ENCODE measurements at regions not wholly inside any gene's neighbourhood (a gene's known extent, or its start where the extent isn't known, plus 50 kb on each side); places are given as distances from the start of the nearest gene placed in this dataset.
"Not testable (repeated sequence)": the region's sequence is repeated elsewhere in the genome, so short reads cannot be mapped to it uniquely, and the experiment has no call there.

DNA sequence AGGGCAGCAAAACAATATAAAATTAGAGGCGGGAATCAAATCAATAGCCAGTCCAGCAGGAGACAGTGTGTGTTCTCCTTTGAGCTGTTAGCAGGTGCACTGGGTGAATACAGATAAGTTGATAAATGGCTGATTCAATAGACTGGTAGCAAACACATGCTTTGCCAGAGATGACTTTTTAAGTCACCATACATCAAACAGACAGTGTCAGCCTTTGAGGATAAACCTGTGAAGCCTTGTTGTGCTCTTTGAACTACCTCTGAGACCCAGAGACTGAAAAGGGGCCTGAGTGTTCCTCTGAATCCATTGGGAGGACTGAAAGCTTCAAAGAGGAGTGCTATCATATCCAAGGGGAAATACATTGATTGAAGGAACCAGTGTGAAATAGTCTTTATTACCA is 301.9 kb downstream of the RASEF start:
- no peak for DNase-seq

DNA sequence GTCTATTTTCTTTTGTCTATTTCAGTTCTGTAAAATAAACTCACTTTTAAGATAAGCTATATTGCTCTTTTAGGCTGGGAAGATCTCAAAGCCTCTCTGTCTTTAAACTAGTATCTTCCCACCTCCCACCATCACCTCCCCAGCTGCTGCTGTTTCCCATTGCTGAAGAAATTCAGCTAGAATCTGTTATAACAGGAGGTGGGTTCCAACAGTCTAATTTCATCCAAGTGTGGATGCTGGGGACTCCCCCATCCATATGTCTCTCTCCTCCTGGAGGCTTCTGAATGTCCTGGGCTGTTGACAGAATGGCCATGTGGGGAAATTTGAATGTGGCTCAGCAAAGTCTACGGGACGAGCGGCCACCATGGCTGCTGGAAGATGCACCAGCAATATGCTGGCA is 301.0 kb downstream of the RASEF start:
- no peak for DNase-seq

DNA sequence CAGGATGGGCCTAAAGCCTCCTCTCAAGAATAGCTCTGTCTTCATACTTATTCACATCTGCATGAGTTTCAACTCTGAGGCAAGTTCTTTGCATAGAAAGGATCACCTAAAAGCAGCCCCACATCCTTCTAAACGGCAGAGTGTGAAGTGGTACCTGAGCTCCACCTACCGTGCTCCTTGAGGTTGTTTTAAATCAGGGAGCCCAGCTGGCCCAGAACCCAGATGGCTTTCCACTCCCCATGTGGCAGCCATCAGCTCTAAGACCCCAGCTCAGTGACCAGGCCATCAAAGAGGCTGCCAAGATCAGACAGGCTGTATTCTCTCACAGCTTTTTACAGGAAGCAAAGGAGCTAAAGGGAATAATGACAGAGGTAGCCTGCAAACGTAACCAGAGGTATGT is 299.3 kb downstream of the RASEF start:
- DNase-seq: no peak

- no peak for DNase-seq
These were observed 298.8 kb downstream of the RASEF start for GRCh38 chr9:82764061-82764668.

DNA sequence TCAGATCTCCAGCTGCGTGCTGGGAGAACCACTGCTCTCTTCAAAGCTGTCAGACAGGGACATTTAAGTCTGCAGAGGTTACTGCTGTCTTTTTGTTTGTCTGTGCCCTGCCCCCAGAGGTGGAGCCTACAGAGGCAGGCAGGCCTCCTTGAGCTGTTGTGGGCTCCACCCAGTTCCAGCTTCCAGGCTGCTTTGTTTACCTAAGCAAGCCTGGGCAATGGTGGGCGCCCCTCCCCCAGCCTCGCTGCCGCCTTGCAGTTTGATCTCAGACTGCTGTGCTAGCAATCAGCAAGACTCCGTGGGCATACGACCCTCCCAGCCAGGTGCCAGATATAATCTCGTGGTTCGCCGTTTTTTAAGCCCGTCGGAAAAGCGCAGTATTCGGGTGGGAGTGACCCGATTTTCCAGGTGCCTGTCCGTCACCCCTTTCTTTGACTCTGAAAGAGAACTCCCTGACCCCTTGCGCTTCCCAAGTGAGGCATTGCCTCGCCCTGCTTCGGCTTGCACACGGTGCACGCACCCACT is 288.2 kb downstream of the RASEF start:
- not testable (repeated sequence) for DNase-seq

DNA sequence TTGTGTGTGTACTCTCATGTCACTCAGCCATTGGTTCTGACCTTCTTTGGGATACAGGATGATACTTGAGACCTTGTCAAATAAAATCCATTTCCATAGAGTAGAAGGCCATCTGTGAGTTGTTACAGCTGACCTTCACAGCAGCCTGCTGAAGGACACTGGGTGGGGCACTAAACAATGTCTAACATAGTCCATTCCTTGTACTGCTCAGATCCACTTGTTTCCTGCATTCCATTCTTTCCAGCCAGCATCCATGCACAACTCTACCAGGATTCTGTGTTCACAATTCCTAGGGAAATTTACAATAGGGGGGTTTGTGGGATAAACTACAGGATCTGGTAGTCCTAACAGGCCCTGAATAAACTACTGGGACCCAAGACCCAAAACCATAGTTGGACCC is 286.4 kb downstream of the RASEF start:
- DNase-seq: no peak

GRCh38 chr9:82777366-82777765 is 285.6 kb downstream of the RASEF start:
- DNase-seq: no peak

DNA sequence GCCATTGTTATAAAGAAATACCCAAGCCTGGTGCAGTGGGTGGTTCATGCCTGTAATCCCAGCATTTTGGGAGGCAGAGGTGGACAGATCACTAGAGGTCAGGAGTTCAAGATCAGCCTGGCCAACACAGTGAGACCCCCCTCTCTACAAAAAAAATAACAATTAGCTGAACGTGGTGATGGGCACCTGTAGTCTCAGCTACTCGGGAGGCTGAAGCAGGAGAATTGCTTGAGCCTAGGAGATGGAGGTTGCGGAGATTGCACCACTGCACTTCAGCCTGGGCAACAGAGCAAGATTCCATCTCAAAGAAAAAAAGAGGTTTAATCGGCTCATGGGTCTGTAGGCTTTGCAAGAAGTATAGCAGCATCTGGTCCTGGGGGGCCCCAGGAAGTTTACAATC is 284.0 kb downstream of the RASEF start:
- not testable (repeated sequence) for DNase-seq

- no peak for DNase-seq
These were observed 282.9 kb downstream of the RASEF start for GRCh38 chr9:82780017-82780416.

DNA sequence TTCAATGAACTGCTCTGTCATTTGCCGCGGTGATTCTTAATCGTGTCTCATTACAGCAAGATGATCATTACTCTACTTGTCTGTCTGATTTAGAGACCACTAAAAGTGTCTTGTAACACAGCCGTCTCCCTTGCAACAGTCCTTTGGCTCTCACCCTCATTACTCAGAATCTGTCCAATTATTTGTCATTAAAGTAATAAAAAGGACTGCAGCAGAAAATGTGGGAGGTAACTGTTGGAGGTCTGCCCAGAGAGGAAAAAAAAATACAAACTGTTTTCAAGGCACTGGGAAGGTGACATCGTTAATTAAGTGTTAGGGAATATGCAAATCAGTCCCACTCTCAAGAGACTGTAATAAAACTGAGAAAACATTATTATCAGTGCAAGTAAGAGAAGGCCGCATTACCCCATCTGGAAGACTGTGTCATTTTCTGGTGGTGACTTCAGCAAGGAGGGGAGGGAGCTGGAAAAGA is 281.0 kb downstream of the RASEF start:
- DNase-seq: no peak

DNA sequence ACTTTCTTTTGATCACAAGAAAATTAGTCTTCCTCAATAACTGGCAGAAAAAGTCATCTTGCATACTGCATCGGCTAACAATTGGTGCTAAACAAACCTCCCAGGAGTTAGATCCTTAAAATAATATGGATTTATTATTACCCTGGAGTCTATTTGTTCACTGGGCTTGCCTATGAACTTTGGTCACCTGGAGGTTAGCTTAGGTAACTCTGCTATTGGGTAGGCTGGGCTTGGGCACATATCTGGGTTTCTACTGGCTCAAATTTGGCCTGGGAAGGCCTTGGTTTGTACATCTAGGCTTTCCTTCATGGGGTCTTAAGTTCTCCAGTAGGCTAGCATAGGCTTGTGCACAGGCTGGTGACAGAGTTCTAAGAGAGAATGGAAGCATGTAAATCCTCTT is 279.9 kb downstream of the RASEF start:
- DNase-seq: no peak

DNA sequence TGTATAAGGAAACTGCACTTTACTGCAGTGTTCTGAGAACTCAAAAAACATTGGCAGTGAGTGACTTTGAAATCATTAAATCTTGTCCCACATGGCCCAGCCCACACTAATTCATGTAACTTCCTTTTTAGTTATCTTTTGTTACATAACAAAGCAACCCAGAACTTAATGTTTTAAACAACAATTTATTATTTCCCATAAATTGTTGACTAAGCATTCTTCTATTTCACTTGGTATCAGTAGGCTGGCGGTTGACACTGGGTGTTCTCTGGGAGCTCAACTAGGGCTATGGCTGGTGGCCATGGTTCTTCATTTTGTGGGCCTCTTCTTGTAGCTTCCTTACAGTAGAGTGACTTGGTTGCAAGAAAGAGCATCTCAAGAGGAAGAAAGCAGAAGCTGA is 278.4 kb downstream of the RASEF start:
- no peak for DNase-seq

DNA sequence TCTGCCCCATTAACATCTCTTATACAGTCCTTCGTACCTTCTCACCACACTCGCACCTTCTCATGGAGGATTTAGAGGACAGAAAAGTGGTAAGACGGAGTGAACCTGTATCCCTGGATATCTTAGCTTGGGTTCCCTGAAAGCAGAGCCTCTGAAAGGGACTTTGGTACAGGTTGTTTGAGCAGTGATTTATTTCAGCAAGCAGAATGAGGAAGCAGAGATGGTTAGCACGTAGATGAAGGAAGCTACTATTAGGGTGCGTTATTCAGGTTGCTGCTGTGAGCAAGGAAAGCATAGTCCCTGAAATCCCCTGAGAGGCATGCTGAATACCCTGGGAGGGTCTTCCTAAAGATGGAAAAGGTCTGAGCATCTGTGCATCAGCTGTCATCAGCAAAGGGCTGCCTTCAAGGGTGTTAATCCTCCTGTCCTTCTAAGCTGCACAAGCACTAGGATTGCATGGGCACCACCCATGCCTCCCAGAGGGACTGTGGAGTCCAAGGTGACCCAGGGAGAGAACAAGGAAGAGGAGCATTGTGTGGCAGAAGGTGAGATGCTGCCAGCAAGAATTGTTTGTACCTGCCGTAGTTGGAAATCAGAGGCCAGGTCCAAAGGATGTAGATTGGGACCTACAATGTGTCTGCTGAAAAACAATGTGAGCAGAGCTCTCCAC is 273.7 kb downstream of the RASEF start:
- DNase-seq: no peak

DNA sequence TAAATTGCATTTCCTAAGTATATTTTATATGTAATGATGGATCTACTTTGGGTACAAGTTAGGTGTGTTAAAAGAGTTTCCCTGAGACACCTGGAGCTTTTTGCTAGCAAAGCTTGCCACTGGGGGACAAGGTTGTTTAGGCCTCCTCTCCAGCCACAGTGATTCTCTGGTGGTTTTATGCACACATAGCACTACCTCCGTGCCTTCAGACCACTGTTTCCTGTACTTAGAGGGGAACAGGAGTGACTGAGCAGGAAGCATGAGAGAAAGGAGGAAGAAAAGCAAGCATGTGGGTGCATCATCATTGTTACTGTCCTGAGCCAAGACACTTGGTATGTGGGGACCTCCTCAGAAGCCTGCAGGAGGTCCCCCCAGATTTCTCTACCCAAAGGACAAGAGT is 272.1 kb downstream of the RASEF start:
- no peak for DNase-seq

- no peak for DNase-seq
These were observed 271.2 kb downstream of the RASEF start for GRCh38 chr9:82791692-82792091.

DNA sequence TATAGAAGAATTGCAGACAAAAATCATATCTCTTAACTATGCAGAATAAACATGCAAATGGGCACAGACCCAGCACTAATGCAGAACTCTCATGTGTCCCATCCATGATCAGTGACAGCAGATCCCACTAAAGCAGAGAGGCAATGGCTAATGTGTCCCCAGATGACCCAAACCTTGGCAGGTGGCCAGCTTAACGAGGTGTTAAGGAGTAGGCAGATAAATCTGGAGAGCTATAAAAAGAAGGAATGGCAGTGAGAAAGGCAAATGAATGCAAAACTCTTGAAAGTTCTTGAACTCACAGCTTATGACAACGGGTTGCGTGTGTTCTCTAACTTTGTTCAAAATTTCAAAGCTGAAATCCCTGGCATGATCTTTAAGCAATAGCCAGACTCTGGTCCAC is 265.4 kb downstream of the RASEF start:
- DNase-seq: no peak

DNA sequence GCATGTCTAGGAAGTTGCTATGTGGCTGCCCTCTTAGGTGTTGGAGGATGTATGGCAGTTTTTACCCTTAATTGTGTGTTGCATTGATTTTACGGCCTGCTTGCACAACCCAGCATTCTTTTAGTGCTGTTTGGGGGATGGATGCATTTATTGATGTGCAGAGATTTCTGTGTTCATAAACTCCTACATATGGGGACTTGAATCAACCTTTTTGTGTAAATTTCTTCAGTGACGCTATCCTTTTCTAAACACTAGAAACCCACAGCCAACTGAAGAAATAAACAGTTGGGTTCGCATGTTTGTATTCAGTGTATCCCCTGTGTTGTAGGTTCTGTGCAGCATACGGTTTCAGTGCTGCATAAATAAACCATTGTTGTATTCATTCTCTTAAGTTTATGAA is 263.7 kb downstream of the RASEF start:
- no peak for DNase-seq

DNA sequence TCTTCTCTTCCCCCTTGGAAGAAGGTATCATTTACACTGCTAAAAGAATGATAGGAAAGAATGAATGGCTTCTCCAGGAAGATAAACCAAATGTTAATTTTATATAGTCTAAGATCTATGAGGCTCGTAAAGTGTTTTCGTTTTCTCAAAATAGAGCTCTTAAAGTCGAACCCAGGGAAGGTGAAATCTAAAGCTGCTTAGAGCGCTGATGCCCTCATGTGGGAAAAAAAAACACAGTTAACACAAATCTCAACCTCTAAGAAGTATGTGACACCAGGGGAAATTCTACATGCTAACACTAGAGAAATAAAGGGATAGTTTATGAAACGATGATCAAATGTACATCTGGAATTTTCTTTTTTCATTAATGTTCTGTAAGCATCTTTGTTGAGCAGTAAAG is 257.9 kb downstream of the RASEF start:
- no peak for DNase-seq

DNA sequence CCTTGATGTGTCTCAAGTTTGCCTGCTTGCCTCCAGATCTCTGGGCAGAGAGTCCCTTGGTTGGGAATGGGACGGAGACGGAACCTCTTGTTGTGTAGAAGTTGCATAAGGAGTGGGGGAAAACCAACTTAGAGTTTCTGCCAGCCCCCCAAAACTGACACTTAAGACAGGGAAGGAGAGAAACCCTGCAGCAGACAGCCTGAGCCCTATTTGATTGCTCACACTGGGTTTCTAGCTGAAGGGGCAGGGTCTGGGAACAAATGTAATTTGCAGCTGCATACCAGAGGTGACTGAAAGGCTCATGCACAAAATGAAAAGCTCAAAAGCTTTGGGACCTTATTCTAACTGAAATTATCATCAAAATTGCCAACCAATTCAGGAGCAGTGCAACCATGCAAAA is 254.5 kb downstream of the RASEF start:
- no peak for DNase-seq

- no peak for DNase-seq
These were observed 252.0 kb downstream of the RASEF start for GRCh38 chr9:82810915-82811314.

GRCh38 chr9:82819260-82819659 is 243.7 kb downstream of the RASEF start:
- DNase-seq: no peak

DNA sequence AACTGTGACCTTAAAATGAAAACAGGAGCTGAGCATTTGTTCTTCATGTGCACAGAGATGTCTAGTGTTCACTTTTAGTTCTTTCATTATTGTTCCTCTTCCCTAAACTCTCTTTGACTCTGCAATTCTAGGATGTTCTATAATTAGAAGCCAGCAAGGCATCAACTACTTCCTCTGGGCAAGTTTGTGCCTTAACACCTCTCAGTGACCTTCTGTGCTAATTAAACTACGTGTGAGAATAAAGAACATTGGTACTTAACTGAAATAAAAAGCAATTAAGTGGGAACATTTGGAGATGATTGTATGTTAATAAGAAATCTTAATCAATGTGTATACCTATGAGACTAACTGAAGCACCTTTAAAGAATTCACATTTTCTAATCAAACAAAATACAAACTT is 242.8 kb downstream of the RASEF start:
- DNase-seq: no peak

GRCh38 chr9:82829818-82830217 is 233.1 kb downstream of the RASEF start:
- no peak for DNase-seq

- no peak for DNase-seq
These were observed 197.4 kb downstream of the RASEF start for GRCh38 chr9:82865524-82865923.

Measured in CD4-positive, alpha-beta T cell treated with Interferon gamma for 1 hour (primary cell).